Glutamatergic neuron (in vitro differentiated cells): ENCODE measurements at regions not wholly inside any gene's neighbourhood (a gene's known extent, or its start where the extent isn't known, plus 50 kb on each side); places are given as distances from the start of the nearest gene placed in this dataset.
A peak's percentile ranks its signal among the peaks of the same experiment; 100 is the strongest.

Experiments used
- DNase-seq: peaks from one replicate; pipeline ENCODE4 v3.0.0; 2022
- H3K27ac Mint-ChIP-seq: one replicate; pipeline ENCODE4 v1.8.0; 2020; ENCODE audit warnings: mild to moderate bottlenecking, mixed read lengths, inconsistent platforms; ENCODE audit not compliant: unreplicated experiment
- H3K27me3 Mint-ChIP-seq: one replicate; pipeline ENCODE4 v1.8.0; 2020; ENCODE audit warnings: mild to moderate bottlenecking, moderate library complexity, mixed read lengths, inconsistent platforms; ENCODE audit not compliant: unreplicated experiment
- H3K36me3 Mint-ChIP-seq: one replicate; pipeline ENCODE4 v1.8.0; 2020; ENCODE audit warnings: mild to moderate bottlenecking, mixed read lengths, inconsistent platforms; ENCODE audit not compliant: unreplicated experiment
- H3K4me1 Mint-ChIP-seq: one replicate; pipeline ENCODE4 v1.8.0; 2020; ENCODE audit warnings: mild to moderate bottlenecking, low read depth, mixed read lengths, inconsistent platforms; ENCODE audit not compliant: unreplicated experiment
- H3K4me3 Mint-ChIP-seq: one replicate; pipeline ENCODE4 v1.8.0; 2020; ENCODE audit warnings: mild to moderate bottlenecking, mixed read lengths, inconsistent platforms; ENCODE audit not compliant: unreplicated experiment
- H3K9me3 Mint-ChIP-seq: one replicate; pipeline ENCODE4 v1.8.0; 2020; ENCODE audit warnings: mild to moderate bottlenecking, moderate library complexity, mixed read lengths, inconsistent platforms; ENCODE audit not compliant: unreplicated experiment
- CTCF ChIP-seq: fragments of 200-600 bp; sonication (generic); IDR thresholded peaks from one replicate; pipeline ENCODE4 v1.5.0; 2021; ENCODE audit not compliant: partially characterized antibody, unreplicated experiment

GRCh38 chr13:97855570-97856303, 97.7 kb upstream of the IPO5 start:
- Mint-ChIP-seq H3K36me3 (no peaks in the 10 kb centered on the region), H3K4me3 (peak overlapping the region; percentile 6), H3K4me1 (peaks cover 6% of the 10 kb centered on the region), H3K27ac (no peak overlapping the region), H3K27me3 (peaks cover 2% of the 10 kb centered on the region), H3K9me3 (peaks cover 4% of the 10 kb centered on the region)
- TF ChIP-seq CTCF = peak; percentile 91
- DNase-seq = peak; percentile 41

- TF ChIP-seq CTCF = no peak
- Mint-ChIP-seq H3K9me3 (peaks cover 4% of the 10 kb centered on the region), H3K4me3 (no peak overlapping the region), H3K4me1 (peaks cover 6% of the 10 kb centered on the region), H3K36me3 (no peaks in the 10 kb centered on the region), H3K27ac (no peak overlapping the region), H3K27me3 (peaks cover 2% of the 10 kb centered on the region)
- no peak for DNase-seq
Measured at GRCh38 chr13:97856304-97856675, 97.2 kb upstream of the IPO5 start.

- peaks cover 5% of the 10 kb centered on the region for H3K36me3 Mint-ChIP-seq
- H3K9me3 Mint-ChIP-seq = peaks cover 3% of the 10 kb centered on the region
- H3K4me1 Mint-ChIP-seq = peaks cover 6% of the 10 kb centered on the region
- DNase-seq = no peak
- peaks cover 5% of the 10 kb centered on the region for H3K27me3 Mint-ChIP-seq
- no peak overlapping the region for H3K4me3 Mint-ChIP-seq
- no peak for TF ChIP-seq CTCF
- no peak overlapping the region for H3K27ac Mint-ChIP-seq
Measured at GRCh38 chr13:97858161-97858560, 95.3 kb upstream of the IPO5 start.

GRCh38 chr13:97866346-97866745, 87.1 kb upstream of the IPO5 start:
- Mint-ChIP-seq H3K36me3 (peaks cover 30% of the 10 kb centered on the region), H3K9me3 (peaks cover 12% of the 10 kb centered on the region), H3K4me1 (peaks cover 2% of the 10 kb centered on the region), H3K27ac (no peak overlapping the region), H3K4me3 (no peak overlapping the region), H3K27me3 (peaks cover 7% of the 10 kb centered on the region)
- no peak for TF ChIP-seq CTCF
- DNase-seq = no peak

GRCh38 chr13:97866751-97867150, 86.7 kb upstream of the IPO5 start:
- peaks cover 30% of the 10 kb centered on the region for H3K36me3 Mint-ChIP-seq
- H3K9me3 Mint-ChIP-seq = peaks cover 12% of the 10 kb centered on the region
- H3K4me1 Mint-ChIP-seq = peaks cover 2% of the 10 kb centered on the region
- no peak for TF ChIP-seq CTCF
- peaks cover 7% of the 10 kb centered on the region for H3K27me3 Mint-ChIP-seq
- no peak overlapping the region for H3K27ac Mint-ChIP-seq
- H3K4me3 Mint-ChIP-seq = no peak overlapping the region
- no peak for DNase-seq
